Keratinocyte (primary cell): ENCODE measurements at regions not wholly inside any gene's neighbourhood (a gene's known extent, or its start where the extent isn't known, plus 50 kb on each side); places are given as distances from the start of the nearest gene placed in this dataset.

Experiments used
- DNase-seq: peaks from one replicate; pipeline ENCODE4 v3.0.0-alpha.2; 2011; ENCODE audit warnings: low read depth, missing footprints, low spot score
- FAIRE-seq: peaks from 2 replicates; lab custom pipeline; 2011; peaks lifted over from hg19 to GRCh38; lab: Jason Lieb, UNC
- H2AFZ ChIP-seq: 2 replicates; pipeline ENCODE4 v1.6.0; 2012; ENCODE audit warnings: low read length, control low read depth, inconsistent platforms; ENCODE audit not compliant: control insufficient read depth
- H3K27ac ChIP-seq: 2 replicates; pipeline ENCODE4 v1.5.1; 2011; ENCODE audit warnings: low read length; ENCODE audit not compliant: control insufficient read depth, insufficient read depth
- H3K27me3 ChIP-seq: 3 replicates; pipeline ENCODE4 v1.6.0; 2011; ENCODE audit warnings: low read length; ENCODE audit not compliant: control insufficient read depth, insufficient read depth; ENCODE audit errors: extremely low read depth
- H3K36me3 ChIP-seq, 2 experiments: 2 replicates in 1 of 2; 3 replicates in 1 of 2; pipeline ENCODE4 v1.5.1; 2011; ENCODE audit warnings: low read length in 2 of 2, mild to moderate bottlenecking in 1 of 2; ENCODE audit not compliant: control insufficient read depth in 2 of 2, insufficient read depth in 2 of 2; ENCODE audit errors: extremely low read depth in 1 of 2
- H3K4me1 ChIP-seq: 3 replicates; pipeline ENCODE4 v1.5.1; 2011; ENCODE audit warnings: low read length; ENCODE audit not compliant: control insufficient read depth, insufficient read depth; ENCODE audit errors: extremely low read depth
- H3K4me2 ChIP-seq: 3 replicates; pipeline ENCODE4 v1.6.0; 2011; ENCODE audit warnings: low read depth, low read length; ENCODE audit not compliant: control insufficient read depth, insufficient read depth; ENCODE audit errors: extremely low read depth
- H3K4me3 ChIP-seq, 3 experiments: fragments of 200-600 bp in 1 of 3; sonication (generic) in 1 of 3; 2 replicates in 2 of 3; 3 replicates in 1 of 3; pipeline ENCODE4 v1.5.1; 2011 to 2016; ENCODE audit warnings: low read length in 3 of 3, mild to moderate bottlenecking in 3 of 3, control low read depth in 2 of 3, inconsistent platforms in 1 of 3, low read depth in 1 of 3, mixed read lengths in 1 of 3, mixed run types in 1 of 3, moderate library complexity in 1 of 3; ENCODE audit not compliant: control insufficient read depth in 2 of 3, insufficient read depth in 2 of 3; ENCODE audit errors: extremely low read depth in 1 of 3
- H3K79me2 ChIP-seq: 2 replicates; pipeline ENCODE4 v1.6.0; 2012; ENCODE audit warnings: low read length; ENCODE audit not compliant: control insufficient read depth, insufficient read depth
- H3K9ac ChIP-seq: 3 replicates; pipeline ENCODE4 v1.6.0; 2011; ENCODE audit warnings: low read length; ENCODE audit not compliant: control insufficient read depth, insufficient read depth; ENCODE audit errors: extremely low read depth
- H3K9me1 ChIP-seq: 3 replicates; pipeline ENCODE4 v1.6.0; 2011; ENCODE audit warnings: low read length; ENCODE audit not compliant: control insufficient read depth, insufficient read depth; ENCODE audit errors: extremely low read depth
- H3K9me3 ChIP-seq: 2 replicates; pipeline ENCODE4 v1.5.1; 2012; ENCODE audit warnings: low read depth, low read length; ENCODE audit not compliant: control insufficient read depth
- H4K20me1 ChIP-seq: 3 replicates; pipeline ENCODE4 v1.6.0; 2011; ENCODE audit warnings: low read length; ENCODE audit not compliant: control insufficient read depth, insufficient read depth; ENCODE audit errors: extremely low read depth
- EZH2 ChIP-seq: IDR thresholded peaks from one replicate; pipeline ENCODE4 v1.6.1; 2012; ENCODE audit warnings: inconsistent platforms, mild to moderate bottlenecking, low read length, moderate library complexity
- dilution Hi-C: fragments of 300-500 bp; cut with MboI; formaldehyde crosslinking; loops from one replicate; pipeline ENCODE4 v1.7.0; 2020; ENCODE audit warnings: low sequenced_read_pairs; ENCODE audit not compliant: extremely low pct_ligation_motif_present
- TF ChIP-seq, protein P1 (sequence below), 3 experiments: IDR thresholded peaks in 1 of 3; conservative IDR thresholded peaks in 1 of 3; optimal IDR thresholded peaks in 1 of 3; 2 replicates in 2 of 3; 3 replicates in 1 of 3; pipeline versions ENCODE3 to v1.5.1; 2011; ENCODE audit warnings: low read length in 3 of 3, mild to moderate bottlenecking in 3 of 3, moderate library complexity in 2 of 3, control low read depth in 1 of 3, inconsistent platforms in 1 of 3; ENCODE audit not compliant: insufficient read depth in 2 of 3; ENCODE audit errors: extremely low read depth in 1 of 3

DNA sequence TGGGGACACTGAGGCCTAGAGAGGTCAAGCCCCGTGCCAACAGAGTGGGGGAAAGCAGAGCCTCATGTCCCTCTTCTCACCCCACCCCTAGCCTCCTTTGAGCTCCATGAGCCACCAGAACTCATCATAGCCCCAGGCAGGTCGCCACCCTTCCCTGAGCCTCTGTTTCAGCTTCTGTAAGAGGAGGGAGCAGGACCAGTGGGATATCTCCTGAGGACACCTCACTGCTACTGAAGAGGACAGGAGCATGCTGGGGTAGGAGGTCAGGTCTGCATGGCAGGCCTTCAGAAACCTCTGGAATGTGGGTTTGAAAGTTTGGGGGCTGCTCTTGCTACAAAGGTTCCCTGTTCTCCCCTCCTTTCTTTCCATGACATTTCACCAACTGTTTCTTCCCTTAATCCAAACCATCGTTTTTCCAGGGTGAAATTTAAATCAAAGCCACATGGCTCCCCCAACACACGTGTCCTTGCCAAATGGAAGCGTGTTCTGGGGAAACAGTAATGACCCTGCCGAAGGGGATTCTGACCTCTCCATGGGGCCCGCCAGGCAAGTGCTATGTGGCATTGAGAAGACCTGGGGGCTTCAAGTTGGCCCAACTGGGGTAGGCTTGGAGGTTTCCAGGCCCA lies 88.1 kb upstream of the RUNX3 start:
- Histone ChIP-seq H4K20me1 (no peaks in the 10 kb centered on the region), H3K36me3 (no peaks in the 10 kb centered on the region), H3K27me3 (no peaks in the 10 kb centered on the region), H3K4me1 (peaks cover 9% of the 10 kb centered on the region), H3K9ac (no peak overlapping the region), H2AFZ (no peak overlapping the region), H3K4me2 (no peak overlapping the region), H3K4me3 (no peak overlapping the region), H3K79me2 (no peaks in the 10 kb centered on the region), H3K9me1 (no peaks in the 10 kb centered on the region), H3K9me3 (no peaks in the 10 kb centered on the region), H3K27ac (no peak overlapping the region)
- DNase-seq (no peak), FAIRE-seq (no peak)
- dilution Hi-C loops, result no loop called here
- no peak for TF ChIP-seq EZH2
- TF ChIP-seq, protein P1, sequence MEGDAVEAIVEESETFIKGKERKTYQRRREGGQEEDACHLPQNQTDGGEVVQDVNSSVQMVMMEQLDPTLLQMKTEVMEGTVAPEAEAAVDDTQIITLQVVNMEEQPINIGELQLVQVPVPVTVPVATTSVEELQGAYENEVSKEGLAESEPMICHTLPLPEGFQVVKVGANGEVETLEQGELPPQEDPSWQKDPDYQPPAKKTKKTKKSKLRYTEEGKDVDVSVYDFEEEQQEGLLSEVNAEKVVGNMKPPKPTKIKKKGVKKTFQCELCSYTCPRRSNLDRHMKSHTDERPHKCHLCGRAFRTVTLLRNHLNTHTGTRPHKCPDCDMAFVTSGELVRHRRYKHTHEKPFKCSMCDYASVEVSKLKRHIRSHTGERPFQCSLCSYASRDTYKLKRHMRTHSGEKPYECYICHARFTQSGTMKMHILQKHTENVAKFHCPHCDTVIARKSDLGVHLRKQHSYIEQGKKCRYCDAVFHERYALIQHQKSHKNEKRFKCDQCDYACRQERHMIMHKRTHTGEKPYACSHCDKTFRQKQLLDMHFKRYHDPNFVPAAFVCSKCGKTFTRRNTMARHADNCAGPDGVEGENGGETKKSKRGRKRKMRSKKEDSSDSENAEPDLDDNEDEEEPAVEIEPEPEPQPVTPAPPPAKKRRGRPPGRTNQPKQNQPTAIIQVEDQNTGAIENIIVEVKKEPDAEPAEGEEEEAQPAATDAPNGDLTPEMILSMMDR (optimal IDR thresholded peaks at IDR 0.05 in 1 of 3, IDR thresholded peaks at IDR 0.05 in 1 of 3, conservative IDR thresholded peaks at IDR 0.05 in 1 of 3; ENCODE audit: extremely low read depth in 1 of 3, insufficient read depth in 2 of 3, low read length in 3 of 3), result no peak

- Histone ChIP-seq H2AFZ (no peak overlapping the region), H3K4me1 (peaks cover 3% of the 10 kb centered on the region), H3K4me2 (no peak overlapping the region), H3K36me3 (no peaks in the 10 kb centered on the region), H3K9me1 (no peaks in the 10 kb centered on the region), H4K20me1 (no peaks in the 10 kb centered on the region), H3K27ac (no peak overlapping the region), H3K9ac (no peak overlapping the region), H3K79me2 (no peaks in the 10 kb centered on the region), H3K9me3 (no peaks in the 10 kb centered on the region), H3K27me3 (no peaks in the 10 kb centered on the region), H3K4me3 (no peak overlapping the region)
- dilution Hi-C loops, result no loop called here
- DNase-seq, result no peak
- FAIRE-seq, result no peak
- TF ChIP-seq EZH2, result no peak
- TF ChIP-seq, protein P1 (optimal IDR thresholded peaks at IDR 0.05 in 1 of 3, IDR thresholded peaks at IDR 0.05 in 1 of 3, conservative IDR thresholded peaks at IDR 0.05 in 1 of 3; ENCODE audit: extremely low read depth in 1 of 3, insufficient read depth in 2 of 3, low read length in 3 of 3), result no peak
Observed at GRCh38 chr1:25017436-25018109, 87.5 kb upstream of the RUNX3 start.
